Stomach smooth muscle (tissue), 2 donors: ENCODE measurements at regions not wholly inside any gene's neighbourhood (a gene's known extent, or its start where the extent isn't known, plus 50 kb on each side); places are given as distances from the start of the nearest gene placed in this dataset.

Source experiments
- H3K27ac ChIP-seq: one replicate; pipeline ENCODE4 v1.7.0; 2013; ENCODE audit warnings: mild to moderate bottlenecking, low read length, inconsistent platforms
- H3K27me3 ChIP-seq, 2 donors: one replicate each; pipeline ENCODE4 v1.7.0; 2013; ENCODE audit warnings: low read length in 2 of 2; ENCODE audit not compliant: insufficient read depth in 2 of 2, control insufficient read depth in 1 of 2
- H3K36me3 ChIP-seq, 2 donors: one replicate each; pipeline ENCODE4 v1.7.0; 2013; ENCODE audit warnings: low read length in 2 of 2; ENCODE audit not compliant: control insufficient read depth in 2 of 2, insufficient read depth in 2 of 2
- H3K4me1 ChIP-seq: one replicate; pipeline ENCODE4 v1.7.0; 2013; ENCODE audit warnings: low read length; ENCODE audit not compliant: control insufficient read depth, insufficient read depth
- H3K4me3 ChIP-seq, 2 donors: one replicate each; pipeline ENCODE4 v1.7.0; 2013; ENCODE audit warnings: low read length in 2 of 2
- H3K9ac ChIP-seq, 2 donors: one replicate each; pipeline ENCODE4 v1.7.0; 2013; ENCODE audit warnings: low read length in 2 of 2, mild to moderate bottlenecking in 1 of 2
- H3K9me3 ChIP-seq, 2 donors: one replicate each; pipeline ENCODE4 v1.7.0; 2013; ENCODE audit warnings: low read length in 2 of 2; ENCODE audit not compliant: control insufficient read depth in 2 of 2
- donor health status: healthy.
- donor health status: Pancreatic carcinoma.

GRCh38 chr21:19320291-19320690 lies 916.7 kb upstream of the TMPRSS15 start:
- no peaks in the 10 kb centered on the region for H3K9me3 ChIP-seq
- H3K4me1 ChIP-seq, result no peaks in the 10 kb centered on the region
- no peak overlapping the region for H3K9ac ChIP-seq
- H3K27ac ChIP-seq, result no peak overlapping the region
- no peaks in the 10 kb centered on the region for H3K36me3 ChIP-seq
- H3K27me3 ChIP-seq, result no peaks in the 10 kb centered on the region
- H3K4me3 ChIP-seq, result no peak overlapping the region

GRCh38 chr21:19321688-19322087 lies 918.1 kb upstream of the TMPRSS15 start:
- no peak overlapping the region for H3K27ac ChIP-seq
- no peak overlapping the region for H3K9ac ChIP-seq
- H3K4me1 ChIP-seq, result no peaks in the 10 kb centered on the region
- H3K4me3 ChIP-seq, result no peak overlapping the region
- no peaks in the 10 kb centered on the region for H3K36me3 ChIP-seq
- H3K27me3 ChIP-seq, result no peaks in the 10 kb centered on the region
- H3K9me3 ChIP-seq, result no peaks in the 10 kb centered on the region

- no peaks in the 10 kb centered on the region for H3K36me3 ChIP-seq
- H3K27me3 ChIP-seq, result no peaks in the 10 kb centered on the region
- H3K9me3 ChIP-seq, result no peaks in the 10 kb centered on the region
- no peak overlapping the region for H3K27ac ChIP-seq
- H3K4me3 ChIP-seq, result no peak overlapping the region
- no peak overlapping the region for H3K9ac ChIP-seq
- no peaks in the 10 kb centered on the region for H3K4me1 ChIP-seq
Measured at GRCh38 chr21:19322360-19322759, 918.8 kb upstream of the TMPRSS15 start.

- Histone ChIP-seq H3K27ac (no peak overlapping the region), H3K9me3 (no peaks in the 10 kb centered on the region), H3K27me3 (no peaks in the 10 kb centered on the region), H3K9ac (no peak overlapping the region), H3K36me3 (no peaks in the 10 kb centered on the region), H3K4me3 (no peak overlapping the region), H3K4me1 (no peaks in the 10 kb centered on the region)
Measured at GRCh38 chr21:19326531-19327319, 923.1 kb upstream of the TMPRSS15 start.

- peaks cover 0 to 3% of the 10 kb centered on the region in 2 donors for H3K9me3 ChIP-seq
- H3K36me3 ChIP-seq, result no peaks in the 10 kb centered on the region
- H3K9ac ChIP-seq, result no peak overlapping the region
- H3K27me3 ChIP-seq, result no peaks in the 10 kb centered on the region
- no peaks in the 10 kb centered on the region for H3K4me1 ChIP-seq
- no peak overlapping the region for H3K4me3 ChIP-seq
- H3K27ac ChIP-seq, result no peak overlapping the region
Measured at GRCh38 chr21:19328954-19329353, 925.4 kb upstream of the TMPRSS15 start.

GRCh38 chr21:19340303-19340702 lies 936.7 kb upstream of the TMPRSS15 start:
- H3K9me3 ChIP-seq, result no peaks in the 10 kb centered on the region
- no peak overlapping the region for H3K27ac ChIP-seq
- H3K27me3 ChIP-seq, result no peaks in the 10 kb centered on the region
- H3K4me1 ChIP-seq, result no peaks in the 10 kb centered on the region
- H3K36me3 ChIP-seq, result no peaks in the 10 kb centered on the region
- H3K9ac ChIP-seq, result no peak overlapping the region
- no peak overlapping the region for H3K4me3 ChIP-seq

- no peak overlapping the region for H3K4me3 ChIP-seq
- H3K9me3 ChIP-seq, result no peaks in the 10 kb centered on the region
- no peak overlapping the region for H3K27ac ChIP-seq
- H3K4me1 ChIP-seq, result no peaks in the 10 kb centered on the region
- H3K36me3 ChIP-seq, result no peaks in the 10 kb centered on the region
- no peaks in the 10 kb centered on the region for H3K27me3 ChIP-seq
- no peak overlapping the region for H3K9ac ChIP-seq
Measured at GRCh38 chr21:19340954-19341353, 937.4 kb upstream of the TMPRSS15 start.

GRCh38 chr21:19343711-19344110 lies 940.1 kb upstream of the TMPRSS15 start:
- Histone ChIP-seq H3K4me3 (no peak overlapping the region), H3K27ac (no peak overlapping the region), H3K36me3 (no peaks in the 10 kb centered on the region), H3K4me1 (no peaks in the 10 kb centered on the region), H3K27me3 (no peaks in the 10 kb centered on the region), H3K9ac (no peak overlapping the region), H3K9me3 (no peaks in the 10 kb centered on the region)

GRCh38 chr21:19350286-19350685 lies 946.7 kb upstream of the TMPRSS15 start:
- Histone ChIP-seq H3K9ac (no peak overlapping the region), H3K27me3 (no peaks in the 10 kb centered on the region), H3K4me3 (no peak overlapping the region), H3K36me3 (no peaks in the 10 kb centered on the region), H3K9me3 (no peaks in the 10 kb centered on the region), H3K27ac (no peak overlapping the region), H3K4me1 (no peaks in the 10 kb centered on the region)

- H3K27ac ChIP-seq, result no peak overlapping the region
- H3K36me3 ChIP-seq, result no peaks in the 10 kb centered on the region
- H3K27me3 ChIP-seq, result no peaks in the 10 kb centered on the region
- no peak overlapping the region for H3K9ac ChIP-seq
- H3K4me1 ChIP-seq, result no peaks in the 10 kb centered on the region
- no peaks in the 10 kb centered on the region for H3K9me3 ChIP-seq
- no peak overlapping the region for H3K4me3 ChIP-seq
Measured at GRCh38 chr21:19353256-19353655, 949.7 kb upstream of the TMPRSS15 start.

- H3K4me3 ChIP-seq, result no peak overlapping the region
- H3K4me1 ChIP-seq, result no peaks in the 10 kb centered on the region
- no peaks in the 10 kb centered on the region for H3K36me3 ChIP-seq
- no peaks in the 10 kb centered on the region for H3K27me3 ChIP-seq
- H3K27ac ChIP-seq, result no peak overlapping the region
- H3K9ac ChIP-seq, result no peak overlapping the region
- H3K9me3 ChIP-seq, result no peaks in the 10 kb centered on the region
Measured at GRCh38 chr21:19368944-19369343, 965.4 kb upstream of the TMPRSS15 start.
